ENCODE measurements at regions not wholly inside any gene's neighbourhood (a gene's known extent, or its start where the extent isn't known, plus 50 kb on each side); places are given as distances from the start of the nearest gene placed in this dataset.
"Not testable (repeated sequence)": the region's sequence is repeated elsewhere in the genome, so short reads cannot be mapped to it uniquely, and the experiment has no call there.

DNA sequence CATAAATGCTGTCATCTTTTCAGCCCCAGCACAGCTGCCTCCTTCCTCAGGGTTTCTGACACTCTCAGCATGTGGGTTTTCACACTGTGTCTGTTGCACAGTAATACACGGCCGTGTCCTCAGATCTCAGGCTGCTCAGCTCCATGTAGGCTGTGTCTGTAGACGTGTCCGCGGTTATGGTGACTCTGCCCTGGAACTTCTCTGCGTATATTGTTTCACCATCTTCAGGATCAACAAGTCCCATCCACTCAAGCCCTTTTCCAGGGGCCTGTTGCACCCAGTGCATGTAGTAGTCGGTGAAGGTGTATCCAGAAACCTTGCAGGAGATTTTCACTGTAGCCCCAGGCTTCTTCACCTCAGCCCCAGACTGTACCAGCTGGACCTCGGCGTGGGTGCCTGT is 1210.6 kb downstream of the TMEM121 start:
- H3K9me3 ChIP-seq (replicated peaks): no peaks in the 10 kb centered on the region
- H3K36me3 ChIP-seq: no peaks in the 10 kb centered on the region
- intact Hi-C loops (cut with micrococcal nuclease): no loop called here
- H3K4me3 ChIP-seq: no peak overlapping the region
- H3K27me3 ChIP-seq (ENCODE audit: low read depth): no peaks in the 10 kb centered on the region
- no peak for DNase-seq
- no peak overlapping the region for H3K27ac ChIP-seq (replicated peaks)
- no peaks in the 10 kb centered on the region for H3K4me1 ChIP-seq
- TF ChIP-seq, protein P1, sequence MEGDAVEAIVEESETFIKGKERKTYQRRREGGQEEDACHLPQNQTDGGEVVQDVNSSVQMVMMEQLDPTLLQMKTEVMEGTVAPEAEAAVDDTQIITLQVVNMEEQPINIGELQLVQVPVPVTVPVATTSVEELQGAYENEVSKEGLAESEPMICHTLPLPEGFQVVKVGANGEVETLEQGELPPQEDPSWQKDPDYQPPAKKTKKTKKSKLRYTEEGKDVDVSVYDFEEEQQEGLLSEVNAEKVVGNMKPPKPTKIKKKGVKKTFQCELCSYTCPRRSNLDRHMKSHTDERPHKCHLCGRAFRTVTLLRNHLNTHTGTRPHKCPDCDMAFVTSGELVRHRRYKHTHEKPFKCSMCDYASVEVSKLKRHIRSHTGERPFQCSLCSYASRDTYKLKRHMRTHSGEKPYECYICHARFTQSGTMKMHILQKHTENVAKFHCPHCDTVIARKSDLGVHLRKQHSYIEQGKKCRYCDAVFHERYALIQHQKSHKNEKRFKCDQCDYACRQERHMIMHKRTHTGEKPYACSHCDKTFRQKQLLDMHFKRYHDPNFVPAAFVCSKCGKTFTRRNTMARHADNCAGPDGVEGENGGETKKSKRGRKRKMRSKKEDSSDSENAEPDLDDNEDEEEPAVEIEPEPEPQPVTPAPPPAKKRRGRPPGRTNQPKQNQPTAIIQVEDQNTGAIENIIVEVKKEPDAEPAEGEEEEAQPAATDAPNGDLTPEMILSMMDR (IDR thresholded peaks at IDR 0.05; ENCODE audit: borderline replicate concordance): no peak

DNA sequence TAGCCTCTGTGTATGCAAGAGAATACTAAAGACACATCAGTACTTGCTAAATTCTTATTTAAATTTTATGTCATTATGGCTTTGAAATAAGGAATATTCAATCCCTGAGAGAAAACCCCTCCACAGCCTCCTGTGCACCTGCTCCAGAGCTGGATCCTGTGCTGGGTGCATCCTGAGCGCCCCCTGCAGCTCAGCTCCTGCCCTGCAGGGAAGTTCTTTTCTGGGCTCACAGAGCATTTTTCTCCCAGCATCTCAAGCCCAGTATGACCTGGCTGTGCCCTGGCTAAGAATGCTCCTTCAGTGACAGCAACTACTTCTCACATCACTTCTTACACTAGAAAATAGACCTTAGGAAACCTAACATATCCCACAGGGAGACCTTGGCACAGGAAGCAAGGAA is 1211.7 kb downstream of the TMEM121 start:
- DNase-seq: no peak
- H3K4me3 ChIP-seq: no peak overlapping the region
- H3K9me3 ChIP-seq (replicated peaks): no peaks in the 10 kb centered on the region
- TF ChIP-seq, protein P1 (IDR thresholded peaks at IDR 0.05; ENCODE audit: borderline replicate concordance): no peak
- H3K27ac ChIP-seq (replicated peaks): no peak overlapping the region
- intact Hi-C loops (cut with micrococcal nuclease): no loop called here
- no peaks in the 10 kb centered on the region for H3K36me3 ChIP-seq
- H3K4me1 ChIP-seq: no peaks in the 10 kb centered on the region
- H3K27me3 ChIP-seq (ENCODE audit: low read depth): no peaks in the 10 kb centered on the region

DNA sequence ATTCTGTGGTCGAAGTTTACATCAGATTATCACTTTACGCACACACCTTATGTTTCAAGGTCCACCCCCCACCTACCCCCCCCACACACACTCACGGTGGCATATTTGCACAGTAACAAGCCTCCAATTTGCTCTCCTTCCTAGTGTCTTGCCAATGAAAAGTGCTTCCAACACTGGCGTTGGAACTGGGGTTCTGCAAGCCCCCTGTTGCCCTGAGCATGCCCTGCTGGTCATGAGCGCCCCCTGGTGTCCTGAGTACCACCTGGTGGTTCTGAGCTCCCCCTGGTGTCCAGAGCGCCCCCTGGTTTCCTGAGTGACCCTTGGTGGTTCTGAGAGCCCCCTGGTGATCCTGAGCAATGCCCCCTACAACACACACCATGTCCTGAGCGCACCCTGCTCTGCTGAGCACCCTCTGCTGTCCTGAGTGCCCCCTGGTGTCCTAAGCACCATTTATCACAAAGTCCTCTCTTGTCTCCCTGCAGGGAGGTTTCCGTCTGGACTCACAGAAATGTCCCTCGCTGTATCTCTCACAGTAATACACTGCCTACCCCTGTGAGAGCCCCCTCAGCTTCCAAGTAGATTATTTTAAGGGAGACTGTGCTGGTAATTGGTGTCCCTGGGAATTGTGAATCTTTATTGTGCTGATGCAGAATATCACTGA is 1212.3 kb downstream of the TMEM121 start:
- H3K27me3 ChIP-seq (ENCODE audit: low read depth); DNase-seq; H3K36me3 ChIP-seq; intact Hi-C loops (cut with micrococcal nuclease); H3K4me1 ChIP-seq; H3K9me3 ChIP-seq (replicated peaks); H3K4me3 ChIP-seq; H3K27ac ChIP-seq (replicated peaks): not testable (repeated sequence)

DNA sequence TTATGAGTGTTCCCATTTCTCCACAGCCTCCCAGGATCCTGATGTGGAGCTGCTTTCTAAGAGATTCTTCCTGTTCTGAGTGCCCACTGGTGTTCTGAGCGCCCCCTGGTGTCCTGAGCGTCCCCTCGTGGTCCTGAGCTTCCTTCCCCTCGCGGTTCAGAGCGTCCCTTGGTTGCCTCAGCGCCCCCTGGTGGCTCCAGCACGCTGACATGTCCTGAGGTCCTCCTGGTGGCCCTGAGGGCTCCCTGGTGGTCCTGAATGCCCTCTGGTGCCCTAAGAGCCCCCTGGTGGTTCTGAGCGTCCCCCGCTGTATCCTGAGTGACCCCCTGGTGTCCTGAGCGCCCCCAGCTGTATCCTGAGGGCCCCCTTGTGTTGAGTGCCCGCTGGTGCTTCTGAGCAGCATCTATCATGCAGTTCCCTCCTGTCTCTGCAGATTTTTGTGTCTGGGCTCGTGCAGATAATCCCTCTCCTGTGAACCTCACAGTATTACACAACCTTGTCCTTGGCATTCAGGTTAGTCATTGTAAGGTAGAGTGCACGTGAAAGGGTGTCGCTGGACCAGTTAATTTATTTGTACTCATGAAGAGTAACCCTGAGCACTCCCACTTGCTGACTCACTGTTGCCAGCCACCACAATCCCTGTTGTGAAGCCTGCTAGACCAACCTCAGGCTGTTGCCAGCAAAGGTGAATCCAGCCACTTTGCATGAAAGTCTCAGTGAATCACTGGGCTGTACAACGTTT is 1214.9 kb downstream of the TMEM121 start:
- H3K27me3 ChIP-seq (ENCODE audit: low read depth); H3K9me3 ChIP-seq (replicated peaks); intact Hi-C loops (cut with micrococcal nuclease); DNase-seq; H3K27ac ChIP-seq (replicated peaks); H3K36me3 ChIP-seq; H3K4me3 ChIP-seq; H3K4me1 ChIP-seq: not testable (repeated sequence)

DNA sequence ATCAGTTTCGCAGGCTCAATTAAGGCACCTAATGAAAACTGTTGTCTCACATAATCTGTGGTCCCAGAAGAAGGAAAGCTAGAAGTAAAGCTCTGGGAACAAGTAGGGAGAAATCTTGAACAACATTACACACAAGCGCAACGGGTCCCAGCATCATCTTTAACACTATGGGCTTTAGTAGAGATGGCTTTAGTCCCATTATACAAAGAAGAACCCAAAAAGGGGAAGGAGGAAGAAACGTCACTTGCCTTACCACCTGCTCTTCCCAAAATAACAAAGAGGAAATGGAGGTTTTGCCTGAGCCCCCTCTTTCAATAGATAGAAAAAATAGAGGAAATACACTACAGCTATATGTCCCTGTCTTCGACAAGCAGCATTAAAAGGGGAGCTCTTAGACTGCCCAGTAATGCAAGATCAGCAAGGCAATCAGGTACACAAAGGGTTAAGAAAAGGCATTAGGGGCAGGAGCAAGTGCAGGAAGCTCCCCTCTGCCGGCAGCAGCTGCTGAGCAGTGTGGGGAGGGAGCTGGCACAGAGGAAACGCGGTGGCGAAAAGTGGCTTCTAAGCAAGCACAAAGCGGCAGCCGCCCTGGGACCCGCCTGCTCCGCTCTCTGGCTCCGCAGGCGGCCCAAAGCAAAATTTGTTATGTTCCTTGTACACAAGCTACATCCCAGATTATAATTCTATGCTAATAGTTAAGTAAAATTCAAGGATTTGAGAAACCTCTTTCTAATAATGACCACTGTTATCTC is 1218.8 kb downstream of the TMEM121 start:
- H3K9me3 ChIP-seq (replicated peaks); H3K4me1 ChIP-seq; H3K27me3 ChIP-seq (ENCODE audit: low read depth); H3K36me3 ChIP-seq; H3K27ac ChIP-seq (replicated peaks); H3K4me3 ChIP-seq; intact Hi-C loops (cut with micrococcal nuclease): not testable (repeated sequence)
- peak; percentile 10 for DNase-seq

DNA sequence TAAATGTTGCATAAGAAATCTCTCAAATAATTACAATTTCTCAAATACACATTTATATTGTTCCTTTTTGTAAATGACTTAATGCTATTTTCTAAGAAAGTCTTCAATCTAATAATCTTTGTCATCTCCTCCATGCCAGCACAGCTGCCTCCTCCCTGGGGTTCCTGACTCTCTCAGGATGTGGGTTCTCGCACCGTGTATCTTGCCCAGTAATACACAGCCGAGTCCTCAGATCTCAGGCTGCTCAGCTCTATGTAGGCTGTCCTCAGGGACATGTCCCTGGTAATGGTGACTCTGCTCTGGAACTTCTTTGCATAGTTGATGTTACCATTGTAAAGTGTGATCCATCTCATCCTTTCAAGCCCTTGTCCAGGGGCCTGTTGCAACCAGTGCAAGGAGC is 1223.7 kb downstream of the TMEM121 start:
- not testable (repeated sequence) for DNase-seq; H3K27me3 ChIP-seq (ENCODE audit: low read depth)

DNA sequence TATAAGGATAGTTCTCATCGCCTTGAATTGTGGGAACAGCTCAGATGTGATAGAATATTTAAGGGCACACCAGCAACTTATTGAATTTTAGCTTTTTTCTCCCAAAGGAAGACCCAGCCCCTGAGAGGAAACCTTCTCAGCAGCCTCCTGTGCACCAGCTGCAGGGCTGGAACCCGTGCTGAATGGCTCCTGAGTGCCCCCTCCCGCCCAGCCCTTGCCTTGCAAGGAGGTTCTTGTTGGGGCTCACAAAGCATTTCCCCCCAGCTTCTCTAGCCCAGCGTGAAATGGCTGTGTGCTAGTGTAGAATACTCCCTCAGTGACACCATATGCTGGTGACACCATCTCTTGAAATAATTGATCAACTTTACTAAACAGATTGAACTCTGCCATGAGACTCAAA is 1227.4 kb downstream of the TMEM121 start:
- H3K4me1 ChIP-seq; H3K4me3 ChIP-seq; H3K36me3 ChIP-seq; intact Hi-C loops (cut with micrococcal nuclease); H3K27me3 ChIP-seq (ENCODE audit: low read depth); H3K27ac ChIP-seq (replicated peaks); DNase-seq; H3K9me3 ChIP-seq (replicated peaks): not testable (repeated sequence)

More for the DNA sequence above, 1223.7 kb downstream of the TMEM121 start:
- H3K27ac ChIP-seq (replicated peaks); intact Hi-C loops (cut with micrococcal nuclease); H3K36me3 ChIP-seq; H3K4me3 ChIP-seq; H3K4me1 ChIP-seq; H3K9me3 ChIP-seq (replicated peaks): not testable (repeated sequence)

DNA sequence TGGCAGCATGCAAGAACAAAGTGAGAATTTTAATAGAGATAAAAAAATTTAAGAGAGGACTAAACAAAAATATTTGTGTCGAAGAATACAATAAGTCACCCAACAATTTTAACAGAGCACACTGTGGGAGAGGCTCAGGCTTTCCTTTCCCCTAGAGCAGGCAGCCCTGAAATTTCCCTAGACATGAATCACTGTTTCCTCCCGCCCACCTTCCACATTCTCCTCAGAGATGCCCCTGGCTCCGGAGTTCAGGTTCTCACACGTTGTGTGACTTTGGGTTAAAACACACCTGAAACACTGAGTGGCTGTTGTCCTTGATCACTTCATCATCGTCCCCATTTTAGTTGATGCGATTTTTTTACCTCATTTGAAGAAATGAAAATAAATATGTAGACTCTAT is 1231.1 kb downstream of the TMEM121 start:
- H3K36me3 ChIP-seq; intact Hi-C loops (cut with micrococcal nuclease); H3K4me1 ChIP-seq; DNase-seq; H3K27me3 ChIP-seq (ENCODE audit: low read depth); H3K27ac ChIP-seq (replicated peaks); H3K4me3 ChIP-seq; H3K9me3 ChIP-seq (replicated peaks): not testable (repeated sequence)

DNA sequence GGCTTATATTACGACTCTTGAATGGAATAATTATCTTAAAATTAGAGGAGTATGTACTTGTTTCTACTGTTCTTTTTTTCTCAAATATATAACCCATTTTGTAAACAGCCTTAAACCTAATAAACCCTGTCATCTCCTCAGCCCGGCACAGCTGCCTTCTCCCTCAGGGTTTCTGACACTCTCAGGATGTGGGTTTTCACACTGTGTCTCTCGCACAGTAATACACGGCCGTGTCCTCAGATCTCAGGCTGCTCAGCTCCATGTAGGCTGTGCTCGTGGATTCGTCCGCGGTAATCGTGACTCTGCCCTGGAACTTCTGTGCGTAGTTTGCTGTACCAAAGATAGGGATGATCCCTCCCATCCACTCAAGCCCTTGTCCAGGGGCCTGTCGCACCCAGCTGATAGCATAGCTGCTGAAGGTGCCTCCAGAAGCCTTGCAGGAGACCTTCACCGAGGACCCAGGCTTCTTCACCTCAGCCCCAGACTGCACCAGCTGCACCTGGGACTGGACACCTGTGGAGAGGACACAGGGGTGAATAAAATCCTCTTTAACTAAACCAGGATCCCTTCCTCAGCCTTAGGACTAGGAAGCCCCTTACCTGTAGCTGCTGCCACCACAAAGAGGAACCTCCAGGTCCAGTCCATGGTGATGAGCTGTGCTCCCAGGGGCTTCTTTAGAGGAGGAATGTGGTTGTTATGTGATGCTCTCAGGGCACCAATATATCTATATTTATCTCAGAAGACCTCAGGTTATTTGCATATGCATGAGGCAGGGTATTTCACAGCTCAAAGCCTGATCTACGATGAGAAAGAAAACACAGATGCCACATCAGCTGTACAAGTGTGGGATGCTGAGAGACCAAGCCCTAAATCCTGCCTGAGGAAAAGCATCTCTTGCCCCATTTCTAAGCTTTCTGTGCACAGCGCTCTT is 1235.8 kb downstream of the TMEM121 start:
- H3K4me3 ChIP-seq; intact Hi-C loops (cut with micrococcal nuclease); H3K36me3 ChIP-seq; H3K4me1 ChIP-seq; H3K27ac ChIP-seq (replicated peaks); DNase-seq; H3K27me3 ChIP-seq (ENCODE audit: low read depth); H3K9me3 ChIP-seq (replicated peaks): not testable (repeated sequence)
